Retinal pigment epithelial cell (primary cell): ENCODE measurements at regions not wholly inside any gene's neighbourhood (a gene's known extent, or its start where the extent isn't known, plus 50 kb on each side); places are given as distances from the start of the nearest gene placed in this dataset.
A peak's percentile ranks its signal among the peaks of the same experiment; 100 is the strongest.
"Not testable (repeated sequence)": the region's sequence is repeated elsewhere in the genome, so short reads cannot be mapped to it uniquely, and the experiment has no call there.

ENCODE experiments used
- DNase-seq: peaks from one replicate; pipeline ENCODE4 v3.0.0-alpha.2; 2010; ENCODE audit warnings: low read depth
- H3K4me3 ChIP-seq: 2 replicates; pipeline ENCODE4 v1.5.1; 2011; ENCODE audit warnings: mild to moderate bottlenecking, low read length, control low read depth, moderate library complexity
- CTCF ChIP-seq: conservative IDR thresholded peaks from 2 replicates; pipeline ENCODE4 v1.5.1; 2011; ENCODE audit warnings: low read depth, low read length, control low read depth, inconsistent platforms

GRCh38 chr7:26087321-26088091 lies 64.5 kb upstream of the NFE2L3 start:
- no peak for DNase-seq
- no peak for TF ChIP-seq CTCF
- no peak overlapping the region for H3K4me3 ChIP-seq

GRCh38 chr7:26089469-26089868 lies 62.5 kb upstream of the NFE2L3 start:
- not testable (repeated sequence) for H3K4me3 ChIP-seq, DNase-seq

- no peak for DNase-seq
- H3K4me3 ChIP-seq: no peak overlapping the region
- peak; percentile 81 for TF ChIP-seq CTCF
These were observed 61.0 kb upstream of the NFE2L3 start for GRCh38 chr7:26090927-26091519.

DNA sequence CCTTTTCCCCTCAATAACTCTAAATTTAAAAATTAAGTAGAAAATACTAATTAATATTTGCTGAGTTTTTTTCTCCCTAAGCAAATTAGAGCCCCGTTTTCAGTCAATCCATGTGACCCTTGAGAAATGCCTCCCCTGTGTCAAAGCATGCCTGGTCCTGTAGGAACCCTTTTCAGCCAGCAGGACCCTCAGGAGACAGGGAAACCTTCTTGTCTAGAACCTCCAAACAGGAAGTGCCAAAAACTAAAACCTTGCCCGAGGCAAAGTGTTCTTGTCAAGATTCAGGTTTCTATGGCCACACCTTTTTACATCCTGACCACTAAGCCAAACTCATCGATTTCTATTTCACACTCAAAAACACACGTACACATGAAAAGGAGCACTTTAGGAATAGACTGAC lies 60.1 kb upstream of the NFE2L3 start:
- no peak overlapping the region for H3K4me3 ChIP-seq
- no peak for DNase-seq
- peak; percentile 31 for TF ChIP-seq CTCF

GRCh38 chr7:26093023-26093422 lies 59.0 kb upstream of the NFE2L3 start:
- TF ChIP-seq CTCF: no peak
- no peak overlapping the region for H3K4me3 ChIP-seq
- no peak for DNase-seq

- no peak for DNase-seq
- TF ChIP-seq CTCF: no peak
- no peak overlapping the region for H3K4me3 ChIP-seq
These were observed 55.9 kb upstream of the NFE2L3 start for GRCh38 chr7:26096136-26096535.

DNA sequence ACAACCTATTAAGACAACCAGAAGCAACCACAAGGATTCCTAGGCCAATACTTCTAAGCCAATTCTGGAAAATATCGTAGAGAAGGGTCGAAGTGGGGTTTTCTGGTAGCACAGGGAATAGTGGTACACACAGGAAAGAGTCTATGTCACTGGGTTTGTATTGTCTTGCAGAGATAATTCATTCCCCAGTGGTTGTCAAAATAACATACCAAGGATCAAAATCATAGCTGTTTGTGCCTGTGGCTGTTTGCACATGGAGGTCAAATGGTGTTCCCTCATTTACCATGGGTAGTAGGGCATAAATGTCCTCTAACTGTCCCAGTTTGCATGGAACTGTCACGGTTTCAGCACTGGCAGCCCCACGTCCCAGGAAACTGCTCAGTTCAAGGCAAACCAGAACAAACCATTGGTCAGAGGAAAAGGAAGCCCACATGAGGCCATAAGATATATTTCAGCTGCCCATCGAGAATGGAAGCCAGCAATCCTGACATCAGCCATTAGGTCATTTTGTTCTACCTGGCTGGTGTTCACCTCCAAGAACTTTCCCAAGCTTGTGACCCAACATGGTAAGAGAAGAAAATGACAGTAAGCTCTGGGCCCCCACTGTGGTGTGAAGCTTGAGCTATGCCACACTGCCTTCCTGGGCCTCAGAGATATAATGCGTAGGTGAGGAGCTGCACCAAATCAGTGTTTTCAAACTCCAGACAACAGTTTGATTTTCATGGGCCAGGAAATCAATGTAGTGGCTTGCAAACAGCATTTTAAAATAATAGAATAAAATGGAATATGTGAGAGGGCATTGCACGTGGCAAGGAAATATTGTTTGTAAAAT lies 53.9 kb upstream of the NFE2L3 start:
- no peak for DNase-seq
- TF ChIP-seq CTCF: no peak
- H3K4me3 ChIP-seq: no peak overlapping the region
